Testis (tissue), 2 donors: ENCODE measurements at regions not wholly inside any gene's neighbourhood (a gene's known extent, or its start where the extent isn't known, plus 50 kb on each side); places are given as distances from the start of the nearest gene placed in this dataset.

Source experiments
- POLR2A ChIP-seq: fragments of 450-650 bp; IDR thresholded peaks from one replicate; pipeline ENCODE4 v1.6.1; 2017; ENCODE audit warnings: antibody characterized with exemption, mild to moderate bottlenecking, moderate library complexity
- TF ChIP-seq, protein P1 (sequence below), 3 experiments: fragments of 450-650 bp in 2 of 3; fragments of 200-600 bp in 1 of 3; sonication (generic) in 1 of 3; IDR thresholded peaks; one replicate each; pipeline ENCODE4 v1.5.1; 2016 to 2019; ENCODE audit warnings: antibody characterized with exemption in 3 of 3, mild to moderate bottlenecking in 2 of 3, moderate library complexity in 1 of 3

DNA sequence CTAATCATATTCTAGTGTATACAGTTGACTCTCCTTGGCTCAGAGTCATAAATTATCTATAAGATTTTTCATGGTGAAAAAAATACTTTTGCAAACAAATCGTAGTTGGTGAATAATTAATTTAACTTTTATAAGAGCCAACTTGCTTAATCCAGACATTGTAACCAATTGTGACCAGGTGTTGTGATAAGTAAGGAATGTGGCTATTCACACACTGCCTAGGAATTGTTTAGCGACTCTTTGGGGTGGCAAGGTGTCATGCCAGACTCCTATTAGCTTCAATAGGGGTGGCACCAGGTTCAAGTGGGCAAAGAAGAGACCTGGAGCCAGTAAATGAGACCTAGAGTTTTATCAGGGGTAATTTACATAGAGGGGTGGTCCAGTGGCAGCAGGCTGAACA lies 344.7 kb upstream of the PKDCC start:
- TF ChIP-seq, protein P1, sequence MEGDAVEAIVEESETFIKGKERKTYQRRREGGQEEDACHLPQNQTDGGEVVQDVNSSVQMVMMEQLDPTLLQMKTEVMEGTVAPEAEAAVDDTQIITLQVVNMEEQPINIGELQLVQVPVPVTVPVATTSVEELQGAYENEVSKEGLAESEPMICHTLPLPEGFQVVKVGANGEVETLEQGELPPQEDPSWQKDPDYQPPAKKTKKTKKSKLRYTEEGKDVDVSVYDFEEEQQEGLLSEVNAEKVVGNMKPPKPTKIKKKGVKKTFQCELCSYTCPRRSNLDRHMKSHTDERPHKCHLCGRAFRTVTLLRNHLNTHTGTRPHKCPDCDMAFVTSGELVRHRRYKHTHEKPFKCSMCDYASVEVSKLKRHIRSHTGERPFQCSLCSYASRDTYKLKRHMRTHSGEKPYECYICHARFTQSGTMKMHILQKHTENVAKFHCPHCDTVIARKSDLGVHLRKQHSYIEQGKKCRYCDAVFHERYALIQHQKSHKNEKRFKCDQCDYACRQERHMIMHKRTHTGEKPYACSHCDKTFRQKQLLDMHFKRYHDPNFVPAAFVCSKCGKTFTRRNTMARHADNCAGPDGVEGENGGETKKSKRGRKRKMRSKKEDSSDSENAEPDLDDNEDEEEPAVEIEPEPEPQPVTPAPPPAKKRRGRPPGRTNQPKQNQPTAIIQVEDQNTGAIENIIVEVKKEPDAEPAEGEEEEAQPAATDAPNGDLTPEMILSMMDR (IDR thresholded peaks at IDR 0.05): no peak
- no peak for TF ChIP-seq POLR2A
